Hepatocyte (in vitro differentiated cells): ENCODE measurements at regions not wholly inside any gene's neighbourhood (a gene's known extent, or its start where the extent isn't known, plus 50 kb on each side); places are given as distances from the start of the nearest gene placed in this dataset.

Experiments used
- EZH2 ChIP-seq: fragments of 200-600 bp; sonication (generic); IDR thresholded peaks from 2 replicates; pipeline ENCODE4 v1.6.1; 2016; ENCODE audit warnings: antibody characterized with exemption, mild to moderate bottlenecking, borderline replicate concordance
- EZH2phosphoT487 ChIP-seq: fragments of 200-600 bp; sonication (generic); IDR thresholded peaks from one replicate; pipeline ENCODE4 v1.6.1; 2018; ENCODE audit warnings: antibody characterized with exemption, mild to moderate bottlenecking, low read depth, moderate library complexity; ENCODE audit not compliant: unreplicated experiment, severe bottlenecking
- TF ChIP-seq, protein P1 (sequence below): fragments of 200-600 bp; sonication (generic); IDR thresholded peaks from 2 replicates; pipeline ENCODE4 v1.5.1; 2016; ENCODE audit warnings: antibody characterized with exemption, mild to moderate bottlenecking; ENCODE audit not compliant: poor library complexity

DNA sequence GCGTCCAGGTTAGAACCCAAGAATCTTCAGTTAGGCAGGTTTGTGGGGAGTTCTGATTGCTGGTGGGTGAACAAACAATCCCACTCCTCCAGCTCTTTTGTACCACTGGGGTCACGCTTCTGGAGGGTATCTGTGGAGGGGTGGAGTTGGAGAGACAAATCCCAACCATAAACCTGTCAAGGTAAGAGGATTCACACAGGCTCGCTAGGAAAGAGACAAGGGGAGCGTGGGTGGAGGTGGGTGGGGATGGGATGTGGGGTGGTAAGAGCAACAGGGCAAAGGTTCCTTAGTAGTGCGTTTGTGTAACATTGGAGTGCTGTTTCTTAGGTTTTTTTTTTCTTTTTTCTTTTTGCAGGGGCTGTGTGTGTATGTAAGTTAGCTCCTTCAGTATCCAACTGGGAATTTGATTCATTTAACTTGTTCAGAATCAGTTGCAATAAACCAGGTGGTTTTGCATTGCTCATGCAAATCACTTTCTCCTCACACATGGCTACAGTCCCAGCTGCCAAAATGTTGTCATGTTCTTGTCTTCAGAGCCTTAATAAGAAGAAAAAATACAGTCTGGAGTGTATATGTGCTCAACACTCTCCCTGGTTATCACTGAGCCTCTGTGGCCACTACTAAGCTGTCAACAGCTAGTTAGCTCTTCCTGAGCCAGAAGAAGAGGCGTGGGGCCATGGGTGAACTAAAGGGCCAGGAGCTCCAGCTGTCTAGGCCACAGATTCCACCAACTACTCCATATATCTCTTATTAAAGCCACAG lies 164.0 kb upstream of the RAD23B start:
- TF ChIP-seq, protein P1, sequence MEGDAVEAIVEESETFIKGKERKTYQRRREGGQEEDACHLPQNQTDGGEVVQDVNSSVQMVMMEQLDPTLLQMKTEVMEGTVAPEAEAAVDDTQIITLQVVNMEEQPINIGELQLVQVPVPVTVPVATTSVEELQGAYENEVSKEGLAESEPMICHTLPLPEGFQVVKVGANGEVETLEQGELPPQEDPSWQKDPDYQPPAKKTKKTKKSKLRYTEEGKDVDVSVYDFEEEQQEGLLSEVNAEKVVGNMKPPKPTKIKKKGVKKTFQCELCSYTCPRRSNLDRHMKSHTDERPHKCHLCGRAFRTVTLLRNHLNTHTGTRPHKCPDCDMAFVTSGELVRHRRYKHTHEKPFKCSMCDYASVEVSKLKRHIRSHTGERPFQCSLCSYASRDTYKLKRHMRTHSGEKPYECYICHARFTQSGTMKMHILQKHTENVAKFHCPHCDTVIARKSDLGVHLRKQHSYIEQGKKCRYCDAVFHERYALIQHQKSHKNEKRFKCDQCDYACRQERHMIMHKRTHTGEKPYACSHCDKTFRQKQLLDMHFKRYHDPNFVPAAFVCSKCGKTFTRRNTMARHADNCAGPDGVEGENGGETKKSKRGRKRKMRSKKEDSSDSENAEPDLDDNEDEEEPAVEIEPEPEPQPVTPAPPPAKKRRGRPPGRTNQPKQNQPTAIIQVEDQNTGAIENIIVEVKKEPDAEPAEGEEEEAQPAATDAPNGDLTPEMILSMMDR = no peak
- TF ChIP-seq EZH2 = no peak
- no peak for TF ChIP-seq EZH2phosphoT487
